DMS53 treated with DMSO at 0.1 percent for 48 hours (cell line): ENCODE measurements at regions not wholly inside any gene's neighbourhood (a gene's known extent, or its start where the extent isn't known, plus 50 kb on each side); places are given as distances from the start of the nearest gene placed in this dataset.
"Not testable (repeated sequence)": the region's sequence is repeated elsewhere in the genome, so short reads cannot be mapped to it uniquely, and the experiment has no call there.

Experiments used
- DNase-seq: peaks from one replicate; lab custom pipeline; 2025; ENCODE audit not compliant: unreplicated experiment; lab: John Stamatoyannopoulos, UW

DNA sequence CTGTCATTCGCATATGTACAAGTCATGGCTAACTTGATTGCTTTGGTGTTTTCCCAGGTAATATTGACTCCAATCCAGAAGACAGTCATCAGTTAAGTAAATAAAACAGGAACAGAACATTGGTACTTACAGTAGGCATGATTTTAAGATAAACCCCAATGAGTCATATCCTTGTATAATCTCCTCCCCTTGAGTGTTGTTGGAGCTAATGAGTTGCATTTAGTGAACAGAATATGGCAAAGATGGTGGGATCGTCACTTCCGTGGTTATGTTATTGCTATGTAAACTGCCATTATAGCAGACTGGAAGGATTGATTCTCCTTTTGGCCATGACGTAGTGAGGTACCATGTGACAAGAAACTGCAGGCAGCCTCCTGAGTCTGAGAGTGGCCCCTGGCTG lies 102.2 kb downstream of the TMX1 start:
- peak; percentile 59 for DNase-seq

DNA sequence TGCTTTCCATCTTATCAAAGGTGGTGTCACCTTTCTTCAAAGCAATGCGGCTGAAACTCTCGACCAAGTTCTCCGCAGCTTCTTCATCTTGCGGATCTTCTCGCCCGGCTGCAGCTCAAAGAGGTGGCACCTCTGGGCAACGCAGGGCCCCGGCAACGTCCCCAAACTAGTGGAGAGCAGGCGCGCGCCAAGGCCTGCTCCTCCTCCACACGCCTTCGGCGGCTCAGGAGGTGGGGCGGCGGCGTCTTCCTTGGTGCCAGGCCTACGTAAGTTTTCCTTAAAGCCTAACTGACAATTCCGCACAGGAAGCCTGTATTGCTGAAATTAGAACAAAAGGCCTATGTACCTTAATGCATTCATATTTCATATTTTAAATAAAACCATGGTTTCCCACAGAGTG lies 112.0 kb downstream of the TMX1 start:
- no peak for DNase-seq

DNA sequence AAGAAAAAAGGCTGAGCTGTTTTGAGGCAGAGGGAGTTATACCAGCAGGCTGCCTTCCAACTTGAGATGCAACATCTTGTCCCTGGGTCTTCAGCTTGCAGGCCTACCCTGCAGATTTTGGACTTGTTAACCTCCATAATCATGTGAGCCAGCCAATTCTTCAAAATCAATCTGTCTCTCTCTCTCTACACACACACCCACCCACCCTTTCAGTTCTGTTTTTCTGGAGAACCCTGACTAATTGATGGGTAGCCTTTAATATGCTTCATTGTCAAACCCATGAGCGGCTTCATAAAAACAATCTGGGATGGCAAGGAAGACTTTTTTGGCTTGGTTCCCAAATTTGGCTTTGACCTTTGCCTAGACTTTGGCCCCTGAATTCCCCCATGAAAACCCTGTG lies 113.9 kb downstream of the TMX1 start:
- DNase-seq: no peak

DNA sequence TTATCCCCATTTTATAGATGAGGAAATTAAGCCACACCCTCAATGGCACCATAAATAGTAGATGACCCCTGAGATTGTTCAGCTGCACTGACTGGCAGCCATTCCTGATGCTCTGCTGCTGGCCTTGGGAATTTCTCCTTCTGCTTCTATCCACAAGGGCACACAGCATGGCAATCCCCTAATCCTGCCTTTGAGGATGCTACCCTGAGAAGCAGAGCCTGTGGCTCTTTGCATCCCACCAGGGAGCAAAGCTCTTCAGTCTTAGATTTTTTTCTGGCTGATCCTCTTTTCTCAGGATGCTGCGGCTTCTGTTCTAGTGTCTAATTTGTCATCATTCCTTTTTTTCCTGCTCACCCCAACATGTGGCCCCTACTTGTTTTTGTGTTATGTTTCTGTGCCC lies 114.8 kb downstream of the TMX1 start:
- no peak for DNase-seq

DNA sequence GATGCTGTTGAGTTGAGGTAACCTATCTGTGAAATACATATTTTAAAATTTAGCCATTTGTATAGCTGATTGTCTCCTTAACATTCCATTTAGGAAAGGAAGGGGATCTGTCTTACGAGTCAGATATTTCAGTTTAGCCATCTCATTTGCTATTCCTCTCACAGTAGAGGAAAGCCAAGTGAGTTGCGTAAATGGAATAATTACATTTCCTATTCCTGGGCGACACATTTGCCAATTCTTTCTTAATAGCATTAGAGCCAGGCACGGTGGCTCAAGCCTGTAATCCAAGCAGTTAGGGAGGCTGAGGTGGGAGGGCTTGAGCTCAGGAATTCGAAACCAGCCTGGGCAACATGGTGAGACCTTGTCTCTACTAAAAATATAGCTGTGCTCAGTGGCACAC lies 116.3 kb downstream of the TMX1 start:
- DNase-seq: no peak

DNA sequence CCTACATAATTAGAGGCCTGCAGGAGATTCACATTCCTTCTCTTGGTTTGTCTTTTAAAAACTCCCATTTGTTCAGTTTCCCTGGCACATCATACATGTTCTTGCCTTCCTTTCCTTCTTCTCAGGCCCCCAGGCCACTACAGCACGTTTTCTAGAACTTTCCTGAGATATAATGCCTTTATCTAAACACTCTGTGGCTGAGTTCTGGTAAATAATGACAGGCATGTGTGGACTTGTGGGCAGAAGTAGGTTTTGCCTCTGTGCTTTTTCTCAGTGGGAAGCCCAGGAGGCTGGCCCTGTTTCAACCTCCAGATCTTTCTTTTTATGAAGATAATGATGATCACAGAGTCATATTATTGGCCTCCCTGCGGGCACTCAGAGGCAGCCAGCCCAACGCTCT lies 117.2 kb downstream of the TMX1 start:
- DNase-seq: no peak

DNA sequence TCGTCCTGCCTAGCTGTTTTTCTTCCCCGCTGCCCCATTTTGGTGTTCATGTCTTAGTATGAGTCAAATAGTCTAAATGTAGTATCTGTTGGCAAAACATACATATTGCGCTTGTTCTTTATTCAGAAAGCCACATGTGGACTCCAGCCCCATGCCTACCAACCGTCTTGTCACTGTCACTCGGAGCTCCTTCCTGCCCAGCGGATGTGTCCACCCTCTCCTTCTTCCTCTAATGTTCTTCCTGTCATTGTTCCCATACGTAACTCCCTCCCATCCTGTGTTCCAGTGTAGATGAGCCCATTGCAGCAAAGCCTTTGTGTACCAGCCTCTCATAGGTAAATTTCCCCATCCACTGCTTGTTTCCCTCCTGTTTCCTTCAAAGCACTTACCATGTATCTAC lies 120.5 kb downstream of the TMX1 start:
- DNase-seq: no peak

DNA sequence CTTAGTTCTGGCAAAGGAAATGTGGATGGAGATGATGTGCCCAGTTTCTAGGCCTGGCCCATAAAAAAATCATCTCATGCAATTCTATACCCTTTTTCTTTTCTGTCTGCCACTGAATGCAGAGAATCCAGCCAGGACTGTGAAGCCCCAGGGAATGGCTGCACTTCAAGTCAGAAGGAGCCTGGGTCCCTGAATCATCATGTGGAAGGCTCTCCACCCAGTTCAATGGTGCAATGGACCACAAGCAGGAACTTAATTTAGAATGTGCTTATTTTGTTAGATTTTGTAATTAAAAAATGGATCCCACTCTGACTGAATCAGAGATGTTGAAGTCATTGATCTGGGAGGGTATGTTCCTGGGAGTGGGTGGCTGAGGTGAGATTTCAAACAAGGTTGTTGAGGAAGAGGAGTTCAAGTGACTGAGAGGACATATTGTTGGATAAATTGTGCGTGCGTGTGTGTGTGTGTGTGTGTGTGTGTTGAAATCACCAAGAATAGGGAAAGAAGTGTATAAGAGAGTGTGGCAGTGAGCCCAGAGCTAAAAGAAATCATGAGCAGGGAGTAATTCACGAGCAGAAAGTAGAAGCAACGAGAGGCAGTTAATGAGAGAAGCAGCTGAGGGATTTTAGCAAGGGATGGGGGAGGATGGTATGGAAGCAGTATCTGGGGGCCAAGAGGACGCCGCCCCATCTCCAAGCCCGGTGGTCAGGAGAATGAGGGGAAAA lies 125.4 kb downstream of the TMX1 start:
- DNase-seq: no peak

DNA sequence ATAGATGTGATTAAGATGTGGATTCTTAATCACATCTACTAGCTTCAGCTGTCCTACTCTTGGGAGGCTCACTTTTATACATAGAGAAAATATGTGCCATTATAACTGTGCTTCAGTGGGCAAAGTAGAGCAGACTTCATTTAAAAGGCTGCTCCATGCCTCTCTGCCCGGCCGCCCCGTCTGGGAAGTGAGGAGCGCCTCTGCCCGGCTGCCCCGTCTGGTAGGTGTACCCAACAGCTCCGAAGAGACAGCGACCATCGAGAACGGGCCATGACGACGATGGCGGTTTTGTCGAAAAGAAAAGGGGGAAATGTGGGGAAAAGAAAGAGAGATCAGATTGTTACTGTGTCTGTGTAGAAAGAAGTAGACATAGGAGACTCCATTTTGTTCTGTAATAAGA lies 126.4 kb downstream of the TMX1 start:
- DNase-seq: not testable (repeated sequence)

DNA sequence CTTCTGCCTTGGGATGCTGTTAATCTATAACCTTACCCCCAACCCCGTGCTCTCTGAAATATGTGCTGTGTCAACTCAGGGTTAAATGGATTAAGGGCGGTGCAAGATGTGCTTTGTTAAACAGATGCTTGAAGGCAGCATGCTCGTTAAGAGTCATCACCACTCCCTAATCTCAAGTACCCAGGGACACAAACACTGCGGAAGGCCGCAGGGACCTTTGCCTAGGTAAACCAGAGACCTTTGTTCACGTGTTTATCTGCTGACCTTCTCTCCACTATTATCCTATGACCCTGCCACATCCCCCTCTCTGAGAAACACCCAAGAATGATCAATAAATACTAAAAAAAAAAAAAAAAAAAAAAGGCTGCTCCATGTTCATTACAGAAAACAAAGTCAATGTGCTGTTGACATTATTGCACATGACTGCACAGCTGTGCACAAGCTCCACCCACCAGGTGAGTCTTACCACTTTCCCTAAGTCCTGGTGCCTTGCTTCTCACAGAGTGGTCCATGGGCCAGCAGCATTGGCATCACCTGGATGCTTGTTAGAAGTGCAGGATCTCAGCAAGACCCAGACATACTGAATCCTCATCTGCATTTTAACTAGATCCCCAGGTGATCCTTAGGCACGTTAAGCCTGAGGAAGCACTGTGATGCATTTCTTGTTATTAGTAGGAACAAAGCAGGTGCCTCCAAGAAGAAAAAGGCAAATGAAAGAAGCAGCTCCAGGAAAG lies 127.0 kb downstream of the TMX1 start:
- not testable (repeated sequence) for DNase-seq

DNA sequence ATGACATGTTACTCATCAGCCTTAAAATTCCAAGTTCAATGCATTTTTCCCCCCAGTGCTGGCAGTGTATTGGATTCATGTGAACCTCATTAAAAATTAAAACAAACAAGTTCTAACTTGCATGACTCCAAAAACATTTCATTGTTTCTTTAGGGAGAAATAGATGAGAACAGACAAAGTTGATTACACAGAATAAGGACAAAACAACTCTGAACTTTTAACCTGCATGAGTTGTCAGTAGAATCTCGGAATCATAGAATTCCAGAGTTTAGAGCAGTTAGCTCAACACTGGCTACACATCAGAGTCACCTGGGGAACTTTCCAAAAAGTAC lies 127.5 kb downstream of the TMX1 start:
- no peak for DNase-seq

DNA sequence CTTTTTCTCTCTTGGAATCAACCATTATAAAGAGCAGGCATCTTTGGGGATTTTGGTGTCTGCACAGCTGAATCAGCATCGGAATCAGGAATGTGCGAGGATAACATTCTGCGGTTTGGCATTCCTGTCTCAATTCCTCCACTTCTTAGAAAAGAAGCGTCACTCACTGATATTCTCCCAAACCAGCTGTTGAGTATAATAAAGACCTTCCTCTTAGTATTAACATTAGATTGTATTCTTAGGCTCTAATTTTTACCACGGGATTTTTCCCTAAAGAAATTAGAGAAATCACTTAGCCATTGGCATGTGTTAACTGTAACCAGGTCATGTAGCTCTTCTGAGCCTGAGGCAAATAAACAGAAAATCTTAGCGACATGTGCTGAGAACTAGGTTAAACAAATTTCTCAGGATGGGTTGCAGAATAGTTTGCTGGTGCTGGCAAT lies 128.7 kb downstream of the TMX1 start:
- no peak for DNase-seq

DNA sequence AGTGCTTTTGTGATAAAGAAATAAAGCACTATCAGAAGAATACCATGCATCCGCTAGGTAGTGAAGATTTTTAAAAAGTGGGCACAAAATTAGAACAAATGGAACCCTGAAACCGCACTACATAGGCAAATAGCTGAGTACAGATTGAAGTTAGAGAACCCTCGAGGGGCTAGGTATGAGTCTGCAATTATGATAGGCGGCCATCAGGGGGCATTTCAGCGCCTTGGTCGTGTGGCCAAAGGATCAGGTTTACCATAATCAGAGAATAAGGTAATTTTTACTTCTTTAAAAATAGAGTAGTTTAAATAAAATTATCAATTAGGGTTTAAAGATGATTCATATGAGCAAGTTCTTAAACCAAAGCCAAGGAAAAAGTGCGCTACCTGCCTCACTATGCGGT lies 129.8 kb downstream of the TMX1 start:
- DNase-seq: no peak

DNA sequence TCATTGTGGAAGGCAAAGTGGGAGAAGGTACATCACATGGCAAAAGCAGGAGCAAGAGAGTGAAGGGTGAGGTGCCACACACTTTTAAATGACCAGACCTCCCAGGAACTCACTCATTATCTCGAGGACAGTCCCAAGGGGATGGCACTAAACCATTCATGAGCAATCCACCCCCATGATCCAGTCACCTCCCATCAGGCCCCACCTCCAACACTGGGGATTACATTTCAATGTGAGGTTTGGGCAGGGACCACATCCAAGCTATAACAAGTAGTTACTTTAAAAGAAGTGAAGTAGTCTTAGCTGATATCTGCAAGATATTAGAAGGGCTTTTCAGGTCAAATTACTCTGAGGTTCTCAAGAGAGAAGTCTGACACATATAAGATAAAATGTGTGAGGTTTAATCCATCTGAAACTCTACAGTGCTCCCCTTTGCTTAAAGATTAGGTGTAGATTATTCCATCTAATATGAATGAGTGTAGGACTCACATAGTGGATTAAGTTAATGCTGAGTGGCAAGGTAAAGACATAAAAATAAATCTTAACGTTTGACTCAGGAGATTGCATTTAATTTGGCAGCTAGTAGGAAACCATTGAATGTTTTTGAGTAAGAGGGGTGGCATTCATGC lies 130.8 kb downstream of the TMX1 start:
- no peak for DNase-seq

DNA sequence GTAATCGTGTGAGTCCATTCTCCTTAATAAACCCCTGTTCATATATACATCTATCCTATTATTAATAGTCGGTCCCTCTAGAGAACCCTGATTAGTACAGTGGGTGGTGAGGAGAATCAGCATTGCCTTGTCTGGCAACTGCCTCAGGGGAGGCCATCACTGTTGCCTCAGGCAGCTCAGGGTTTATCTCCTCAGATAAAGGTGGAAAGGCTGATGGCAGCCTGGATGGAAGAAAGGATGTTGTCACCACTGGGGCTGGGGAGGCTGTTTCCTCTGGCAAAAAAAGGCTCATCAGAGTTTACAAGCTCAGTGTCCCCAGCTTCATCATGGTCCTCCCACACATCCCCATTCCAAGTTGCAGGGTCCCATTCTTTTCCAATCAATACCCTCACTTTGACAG lies 137.1 kb downstream of the TMX1 start:
- not testable (repeated sequence) for DNase-seq

DNA sequence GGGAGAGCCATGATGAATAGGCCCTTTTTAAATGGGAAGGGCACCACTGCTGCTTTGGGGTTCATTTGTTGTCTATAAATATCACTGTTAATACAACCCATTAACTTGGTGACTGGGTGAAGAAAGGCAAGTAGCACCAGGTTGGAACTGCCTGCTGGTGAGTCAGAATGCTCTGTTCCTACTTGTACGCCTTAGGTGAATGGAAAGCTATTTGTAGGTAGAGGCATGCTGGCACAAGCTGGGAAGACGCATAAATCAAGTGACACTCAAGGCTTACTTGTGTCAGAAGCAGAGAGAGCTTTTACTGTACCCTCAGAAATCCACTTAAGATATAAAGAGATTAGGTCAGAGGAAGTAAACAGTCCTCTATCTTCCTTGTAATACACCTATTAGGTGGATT lies 142.5 kb downstream of the TMX1 start:
- no peak for DNase-seq

DNA sequence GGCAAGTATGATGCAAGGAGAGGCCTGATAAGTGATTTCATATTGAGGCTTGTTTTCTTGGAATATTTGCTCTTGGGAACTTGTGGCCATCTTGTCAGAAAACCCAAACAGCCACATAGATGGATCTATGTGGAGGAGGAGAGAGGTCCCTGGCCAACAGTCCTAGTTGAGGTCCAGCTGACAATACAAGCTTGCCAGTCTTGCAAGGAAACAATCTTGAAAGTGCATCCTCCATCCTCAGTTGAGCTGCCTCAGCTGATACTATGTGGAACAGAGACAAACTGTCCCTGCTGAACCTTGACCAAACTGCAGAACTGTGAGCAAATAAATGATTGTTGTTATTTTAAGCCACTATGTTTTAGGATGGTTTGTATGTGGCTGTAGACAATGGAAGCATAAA lies 146.4 kb downstream of the TMX1 start:
- no peak for DNase-seq

DNA sequence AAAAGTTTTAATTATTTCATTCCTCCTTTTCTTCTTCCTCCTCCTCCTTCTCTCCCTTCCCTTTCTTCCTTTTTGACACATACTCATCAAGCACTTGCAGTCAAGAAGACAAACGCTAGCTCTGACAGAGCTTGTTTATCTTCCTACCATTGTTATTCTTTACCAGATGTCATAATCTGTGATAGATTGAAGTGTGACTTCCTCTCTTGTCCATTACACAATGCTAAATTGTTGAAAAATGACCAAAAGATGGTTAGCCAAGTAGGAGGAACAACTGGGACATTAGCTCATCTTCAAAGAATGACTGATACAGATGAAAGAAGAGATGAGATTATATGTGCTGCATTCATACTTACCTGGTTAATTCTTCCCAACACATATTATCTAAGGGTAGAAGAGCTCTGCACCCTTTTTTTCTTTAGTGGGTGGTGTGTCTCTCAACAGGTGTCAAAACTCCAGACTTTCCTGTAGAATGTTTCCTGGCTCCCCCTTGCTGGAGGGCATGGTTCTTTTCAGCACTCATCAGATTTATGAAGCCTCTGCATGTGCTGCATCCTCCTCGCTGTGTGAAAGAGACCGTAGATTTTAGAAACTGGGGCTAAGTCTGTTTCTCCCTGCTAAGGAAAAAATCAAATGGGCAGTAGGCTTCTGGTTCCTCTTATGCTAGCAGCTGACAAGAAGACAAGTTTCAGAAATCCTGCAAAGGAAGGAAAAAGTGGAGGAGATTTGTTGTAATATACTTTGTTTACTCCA lies 147.1 kb downstream of the TMX1 start:
- no peak for DNase-seq

DNA sequence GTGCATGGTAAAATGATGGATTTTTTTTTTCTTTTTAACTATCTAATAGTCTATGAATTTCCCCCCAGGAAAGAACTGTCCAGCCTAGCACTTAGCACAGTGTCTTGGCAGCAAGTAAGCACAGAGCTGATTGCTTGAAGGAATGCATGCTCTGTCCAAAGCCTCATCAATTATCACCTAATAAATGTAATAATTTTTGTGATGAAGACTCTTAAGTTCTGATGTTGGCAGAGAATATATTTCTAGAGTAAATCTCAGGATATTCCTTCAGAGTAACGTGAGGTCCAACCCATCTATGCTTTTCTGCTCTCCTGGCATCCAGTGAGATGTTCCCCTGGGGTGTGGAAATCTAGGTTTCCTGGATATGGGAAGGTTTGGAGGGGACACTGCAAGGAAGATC lies 152.4 kb downstream of the TMX1 start:
- DNase-seq: no peak

DNA sequence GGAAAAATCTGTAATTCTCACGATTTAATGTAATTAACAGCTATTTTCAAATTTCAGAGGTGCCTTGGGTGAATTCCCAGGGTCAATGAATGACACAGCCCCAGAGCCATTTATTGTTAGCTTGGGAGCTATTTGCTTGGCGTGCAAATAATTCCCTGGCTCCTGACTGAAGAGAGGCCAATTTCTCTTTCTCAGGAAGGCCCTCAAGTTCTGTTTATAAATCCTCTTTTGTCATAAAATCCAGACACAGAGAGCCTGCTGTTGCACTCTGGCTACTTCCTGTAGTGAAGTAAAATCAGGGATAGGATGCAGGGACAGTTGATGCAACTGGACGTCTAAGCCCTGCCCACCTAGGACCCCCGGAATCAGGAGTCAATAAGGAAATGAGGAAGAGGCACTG lies 154.3 kb downstream of the TMX1 start:
- no peak for DNase-seq

DNA sequence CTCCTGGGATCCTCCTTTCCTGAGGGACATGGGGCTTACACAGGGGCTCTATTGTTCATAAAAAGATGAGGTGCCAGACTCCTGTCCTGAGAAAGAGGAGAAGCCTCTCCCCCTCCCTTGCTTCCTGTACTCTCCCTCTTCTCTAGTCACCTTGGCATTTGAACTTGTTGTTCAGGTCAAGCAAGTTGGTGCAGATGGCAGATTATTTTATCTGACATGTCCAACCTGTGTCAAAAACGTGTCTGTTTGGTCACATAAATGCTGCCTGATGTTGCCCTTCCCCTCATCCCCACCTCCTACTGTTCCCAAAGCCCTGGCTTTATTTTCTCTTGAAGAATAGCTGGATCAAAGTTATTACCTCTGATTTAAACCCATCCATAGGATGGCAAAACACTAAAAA lies 154.8 kb downstream of the TMX1 start:
- no peak for DNase-seq

DNA sequence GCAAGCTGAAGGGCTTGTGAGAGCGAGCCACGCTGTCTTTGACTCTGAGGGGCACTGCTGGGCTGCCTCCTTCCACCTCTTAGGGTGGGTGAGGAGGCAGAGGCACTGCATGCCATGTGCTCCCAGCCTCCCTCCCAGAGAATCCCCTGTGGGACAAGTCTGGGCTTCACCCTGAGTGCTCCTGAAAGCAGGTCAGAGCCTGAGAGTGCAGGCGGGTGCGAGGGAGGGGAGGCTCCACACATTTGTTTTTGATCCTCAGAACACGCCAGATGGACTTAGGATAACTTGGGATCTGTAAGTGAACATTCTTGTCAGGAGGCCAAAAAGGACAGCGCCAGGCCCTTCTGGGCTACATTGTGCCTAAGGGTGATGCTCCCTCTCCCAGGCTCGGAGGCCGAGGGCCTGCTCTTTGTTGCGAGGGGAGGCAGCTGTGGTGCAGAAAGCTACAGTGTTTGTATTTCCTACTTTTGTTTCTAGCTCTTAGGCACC lies 155.4 kb downstream of the TMX1 start:
- no peak for DNase-seq
